Cardiac muscle cell (in vitro differentiated cells and primary cell): ENCODE measurements at regions not wholly inside any gene's neighbourhood (a gene's known extent, or its start where the extent isn't known, plus 50 kb on each side); places are given as distances from the start of the nearest gene placed in this dataset.

Source experiments
- DNase-seq, 2 donors: peaks; one replicate each; pipeline versions ENCODE4 v3.0.0 to v3.0.0-alpha.2; 2010 to 2017; ENCODE audit warnings: low read depth in 1 of 2, low spot score in 1 of 2
- H3K27ac ChIP-seq: fragments of 200-600 bp; sonication (generic); 2 replicates; pipeline ENCODE4 v1.5.1; 2016
- H3K27me3 ChIP-seq: fragments of 200-600 bp; sonication (generic); 2 replicates; pipeline ENCODE4 v1.6.0; 2016; ENCODE audit warnings: control low read depth
- H3K36me3 ChIP-seq: fragments of 200-600 bp; sonication (generic); 2 replicates; pipeline ENCODE4 v1.5.1; 2016; ENCODE audit warnings: control low read depth
- H3K4me1 ChIP-seq: fragments of 200-600 bp; sonication (generic); 2 replicates; pipeline ENCODE4 v1.8.1; 2017; ENCODE audit warnings: low read depth, mild to moderate bottlenecking, mixed run types
- H3K4me3 ChIP-seq: fragments of 200-600 bp; sonication (generic); 2 replicates; pipeline ENCODE4 v1.5.1; 2016; ENCODE audit warnings: mild to moderate bottlenecking
- H3K9me3 ChIP-seq: fragments of 200-600 bp; sonication (generic); 2 replicates; pipeline ENCODE4 v1.5.1; 2017; ENCODE audit warnings: low read depth, mild to moderate bottlenecking, control low read depth
- CTCF ChIP-seq: IDR thresholded peaks from 2 replicates; pipeline ENCODE4 v1.5.1; 2012; ENCODE audit warnings: low read depth, mild to moderate bottlenecking, low read length

GRCh38 chr1:11365744-11366387 lies 92.9 kb downstream of the UBIAD1 start:
- Histone ChIP-seq H3K27me3 (no peaks in the 10 kb centered on the region), H3K4me3 (no peak overlapping the region), H3K36me3 (no peaks in the 10 kb centered on the region), H3K9me3 (no peaks in the 10 kb centered on the region), H3K27ac (no peak overlapping the region), H3K4me1 (no peaks in the 10 kb centered on the region)
- no peak for TF ChIP-seq CTCF
- DNase-seq, result no peak

- Histone ChIP-seq H3K4me3 (no peak overlapping the region), H3K27me3 (no peaks in the 10 kb centered on the region), H3K36me3 (no peaks in the 10 kb centered on the region), H3K27ac (no peak overlapping the region), H3K4me1 (peaks cover 12% of the 10 kb centered on the region), H3K9me3 (no peaks in the 10 kb centered on the region)
- TF ChIP-seq CTCF, result no peak
- no peak for DNase-seq
Observed at GRCh38 chr1:11373029-11373894, 100.3 kb downstream of the UBIAD1 start.

GRCh38 chr1:11373895-11374747 lies 101.1 kb downstream of the UBIAD1 start:
- no peaks in the 10 kb centered on the region for H3K27me3 ChIP-seq
- no peak for TF ChIP-seq CTCF
- DNase-seq, result no peak
- H3K27ac ChIP-seq, result no peak overlapping the region
- peaks cover 12% of the 10 kb centered on the region for H3K4me1 ChIP-seq
- no peaks in the 10 kb centered on the region for H3K36me3 ChIP-seq
- H3K9me3 ChIP-seq, result no peaks in the 10 kb centered on the region
- H3K4me3 ChIP-seq, result no peak overlapping the region

GRCh38 chr1:11374748-11375110 lies 101.7 kb downstream of the UBIAD1 start:
- DNase-seq, result no peak
- H3K36me3 ChIP-seq, result no peaks in the 10 kb centered on the region
- peaks cover 12% of the 10 kb centered on the region for H3K4me1 ChIP-seq
- no peak overlapping the region for H3K27ac ChIP-seq
- no peaks in the 10 kb centered on the region for H3K9me3 ChIP-seq
- H3K4me3 ChIP-seq, result no peak overlapping the region
- no peak for TF ChIP-seq CTCF
- H3K27me3 ChIP-seq, result no peaks in the 10 kb centered on the region

GRCh38 chr1:11377001-11377583 lies 101.9 kb upstream of the DISP3 start:
- peaks cover 12% of the 10 kb centered on the region for H3K4me1 ChIP-seq
- no peak overlapping the region for H3K4me3 ChIP-seq
- no peaks in the 10 kb centered on the region for H3K36me3 ChIP-seq
- DNase-seq, result no peak
- H3K27me3 ChIP-seq, result no peaks in the 10 kb centered on the region
- no peaks in the 10 kb centered on the region for H3K9me3 ChIP-seq
- TF ChIP-seq CTCF, result no peak
- H3K27ac ChIP-seq, result no peak overlapping the region
